ENCODE measurements at regions not wholly inside any gene's neighbourhood (a gene's known extent, or its start where the extent isn't known, plus 50 kb on each side); places are given as distances from the start of the nearest gene placed in this dataset.

DNA sequence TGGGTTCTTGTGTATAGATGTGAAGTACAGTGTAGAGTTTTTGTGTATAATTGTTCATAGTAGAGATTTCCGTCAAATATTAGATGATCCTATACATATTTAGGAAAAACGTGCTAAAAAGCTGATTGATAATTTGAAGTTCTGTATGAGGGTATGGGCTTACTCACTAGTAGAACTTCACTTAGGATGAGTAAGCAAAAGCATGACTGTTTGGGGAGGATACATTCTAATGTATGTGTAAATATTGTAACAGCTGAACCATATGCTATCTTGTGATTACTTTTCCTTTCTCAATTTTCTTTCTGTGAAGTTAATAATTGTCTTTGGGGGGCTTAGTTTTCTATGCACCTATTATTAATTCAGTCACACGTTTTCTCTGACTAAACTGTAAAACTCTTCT lies 53.2 kb upstream of the PDK4 start:
- no peak overlapping the region for H3K9ac ChIP-seq (ENCODE audit: low read length)
- DNase-seq = no peak

DNA sequence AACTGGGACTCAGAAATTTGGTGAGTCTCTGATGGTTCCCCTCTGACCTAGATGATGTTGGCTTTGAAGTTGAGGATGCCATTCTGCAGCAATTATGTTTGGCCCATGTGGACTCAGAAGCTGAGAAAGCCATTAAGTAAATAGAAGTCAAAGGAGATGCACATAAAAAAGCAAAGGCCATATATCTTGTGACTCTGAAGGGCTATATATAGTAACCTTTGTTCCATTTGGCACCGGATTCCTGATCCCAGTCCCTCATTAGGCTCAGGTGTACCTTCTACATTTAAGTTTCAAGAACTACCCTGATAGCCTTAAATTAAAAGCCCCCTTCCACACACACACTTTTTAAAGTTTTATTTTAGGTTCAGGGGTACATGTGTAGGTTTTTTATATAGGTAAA lies 50.0 kb upstream of the PDK4 start:
- H4K20me1 ChIP-seq (ENCODE audit: insufficient read depth, low read depth, low read length) = no peaks in the 10 kb centered on the region
- no peaks in the 10 kb centered on the region for H3K36me3 ChIP-seq (ENCODE audit: insufficient read depth, low read length)
- H3K4me1 ChIP-seq (ENCODE audit: low read length) = no peaks in the 10 kb centered on the region
- H3K4me3 ChIP-seq (ENCODE audit: low read length) = no peak overlapping the region
- DNase-seq = no peak
- H3K27ac ChIP-seq (ENCODE audit: low read length) = no peak overlapping the region
- H3K27me3 ChIP-seq (ENCODE audit: low read length) = no peaks in the 10 kb centered on the region
- H3K4me2 ChIP-seq (ENCODE audit: low read depth, low read length, poor library complexity, severe bottlenecking) = no peak overlapping the region
- no peaks in the 10 kb centered on the region for H3K9me2 ChIP-seq (replicated peaks; ENCODE audit: insufficient read depth, low read length)
- H3K79me2 ChIP-seq (ENCODE audit: low read length) = no peaks in the 10 kb centered on the region
- no peak overlapping the region for H2AFZ ChIP-seq (ENCODE audit: low read length)
- no peak overlapping the region for H3K9ac ChIP-seq (ENCODE audit: low read length)
- no peaks in the 10 kb centered on the region for H3K9me3 ChIP-seq (ENCODE audit: low read length)

More for the DNA sequence above, 53.2 kb upstream of the PDK4 start:
- Histone ChIP-seq H3K4me3 (ENCODE audit: low read length) (no peak overlapping the region), H4K20me1 (ENCODE audit: insufficient read depth, low read depth, low read length) (no peaks in the 10 kb centered on the region), H3K4me1 (ENCODE audit: low read length) (no peaks in the 10 kb centered on the region), H3K79me2 (ENCODE audit: low read length) (no peaks in the 10 kb centered on the region), H2AFZ (ENCODE audit: low read length) (no peak overlapping the region), H3K4me2 (ENCODE audit: low read depth, low read length, poor library complexity, severe bottlenecking) (no peak overlapping the region), H3K9me2 (replicated peaks; ENCODE audit: insufficient read depth, low read length) (no peaks in the 10 kb centered on the region), H3K36me3 (ENCODE audit: insufficient read depth, low read length) (no peaks in the 10 kb centered on the region), H3K27me3 (ENCODE audit: low read length) (no peaks in the 10 kb centered on the region), H3K27ac (ENCODE audit: low read length) (no peak overlapping the region), H3K9me3 (ENCODE audit: low read length) (no peaks in the 10 kb centered on the region)
